ENCODE measurements at regions not wholly inside any gene's neighbourhood (a gene's known extent, or its start where the extent isn't known, plus 50 kb on each side); places are given as distances from the start of the nearest gene placed in this dataset.

DNA sequence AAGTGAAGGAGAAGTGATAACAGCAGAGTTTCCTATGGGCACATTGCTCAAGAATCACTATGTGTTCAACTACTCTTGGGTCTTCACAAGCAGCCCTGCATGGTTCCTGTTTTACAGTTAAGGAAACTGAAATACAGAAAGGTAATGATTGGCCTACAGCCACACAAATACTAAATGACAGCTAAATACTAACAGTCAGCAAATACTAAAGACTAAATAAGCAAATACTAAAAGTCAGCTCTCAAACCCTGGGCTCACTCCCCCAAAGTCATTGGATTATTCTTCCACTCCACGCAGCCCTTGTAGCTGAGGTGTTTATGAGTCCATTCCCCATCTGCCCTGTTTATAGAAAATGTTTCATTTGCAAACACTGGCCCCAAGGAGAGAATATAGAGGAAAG is 372.7 kb upstream of the CDH11 start:
- Mint-ChIP-seq H3K36me3 (ENCODE audit: insufficient read depth in 2 of 2) (no peaks in the 10 kb centered on the region), H3K27me3 (ENCODE audit: low read depth) (no peaks in the 10 kb centered on the region), H3K9me3 (peaks cover 6 to 8% of the 10 kb centered on the region in 2 donors), H3K27ac (no peak overlapping the region), H3K4me3 (no peak overlapping the region), H3K4me1 (ENCODE audit: low read depth) (no peaks in the 10 kb centered on the region)
- ATAC-seq (replicated peaks in 1 of 2) (no peak), DNase-seq (no peak)

DNA sequence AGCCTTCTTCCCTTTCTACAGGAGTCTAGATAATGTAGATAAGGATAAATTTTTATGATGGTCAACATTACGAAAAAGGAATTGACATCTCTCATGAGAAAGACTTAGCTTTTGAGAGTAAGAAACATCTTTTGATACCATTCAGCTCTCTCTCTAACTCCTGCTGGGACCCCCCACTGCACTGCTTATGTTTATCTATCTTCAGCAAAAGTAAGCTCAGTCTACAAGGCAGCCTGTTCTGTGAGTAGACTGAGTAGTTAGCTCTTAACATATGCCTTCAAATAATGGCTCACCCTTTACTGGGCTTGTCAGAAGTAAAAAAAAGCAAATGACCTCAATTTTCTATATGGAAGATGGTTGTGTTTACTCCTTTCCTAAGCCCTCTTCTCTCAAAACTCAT is 372.2 kb upstream of the CDH11 start:
- H3K9me3 Mint-ChIP-seq: peaks cover 6 to 8% of the 10 kb centered on the region in 2 donors
- H3K27me3 Mint-ChIP-seq (ENCODE audit: low read depth): no peaks in the 10 kb centered on the region
- no peak overlapping the region for H3K4me3 Mint-ChIP-seq
- ATAC-seq (replicated peaks in 1 of 2) (no peak), DNase-seq (no peak)
- no peaks in the 10 kb centered on the region for H3K36me3 Mint-ChIP-seq (ENCODE audit: insufficient read depth in 2 of 2)
- no peaks in the 10 kb centered on the region for H3K4me1 Mint-ChIP-seq (ENCODE audit: low read depth)
- no peak overlapping the region for H3K27ac Mint-ChIP-seq

DNA sequence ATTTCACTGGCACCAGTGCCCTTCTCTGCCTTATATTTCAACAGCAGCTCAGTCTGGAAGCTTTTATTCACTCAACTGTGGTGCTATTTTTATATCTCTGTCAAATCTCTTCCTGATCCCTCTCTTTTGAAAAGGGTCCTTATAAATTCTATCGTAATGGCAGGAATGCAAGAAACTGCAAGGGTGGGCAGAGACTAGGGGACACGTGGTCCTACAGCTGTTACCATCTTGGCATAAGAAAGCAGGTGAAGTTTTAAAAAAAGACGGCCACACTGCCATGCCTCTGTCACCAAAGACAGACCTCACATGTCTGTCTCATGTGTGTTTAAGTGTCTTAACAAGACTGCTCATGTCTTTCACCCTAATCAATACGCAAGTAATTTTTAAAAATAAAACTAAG is 368.4 kb upstream of the CDH11 start:
- no peak for ATAC-seq (replicated peaks in 1 of 2)
- H3K4me3 Mint-ChIP-seq: no peak overlapping the region
- H3K27me3 Mint-ChIP-seq (ENCODE audit: low read depth): no peaks in the 10 kb centered on the region

DNA sequence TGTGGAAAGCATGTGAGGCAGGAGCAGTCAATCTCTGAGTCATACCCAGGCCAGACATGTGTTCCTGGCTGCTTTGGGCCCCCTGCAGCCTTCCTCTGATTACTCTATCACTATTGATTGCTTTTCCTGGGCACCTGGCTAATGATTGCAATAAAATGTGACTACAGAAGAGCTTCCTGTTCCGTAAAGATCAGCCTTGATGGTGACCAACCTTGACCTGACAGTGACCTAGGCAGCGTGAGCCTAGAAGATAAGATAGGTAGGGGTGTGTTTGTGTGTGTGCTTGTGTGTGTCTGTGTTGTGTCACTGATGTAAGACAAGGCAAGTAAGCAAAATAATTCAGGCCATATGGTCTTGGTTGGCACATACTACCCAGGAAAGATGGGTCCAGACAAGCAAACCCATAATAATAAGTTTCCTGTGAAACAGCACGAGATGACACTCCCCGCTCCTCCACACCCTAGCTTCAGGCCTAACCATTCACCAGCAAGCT is 367.7 kb upstream of the CDH11 start:
- H3K27me3 Mint-ChIP-seq (ENCODE audit: low read depth): no peaks in the 10 kb centered on the region
- no peaks in the 10 kb centered on the region for H3K4me1 Mint-ChIP-seq (ENCODE audit: low read depth)
- no peak overlapping the region for H3K27ac Mint-ChIP-seq
- DNase-seq: no peak
- H3K9me3 Mint-ChIP-seq: peaks cover 3 to 7% of the 10 kb centered on the region in 2 donors
- no peak overlapping the region for H3K4me3 Mint-ChIP-seq
- no peaks in the 10 kb centered on the region for H3K36me3 Mint-ChIP-seq (ENCODE audit: insufficient read depth in 2 of 2)
- ATAC-seq (replicated peaks in 1 of 2): no peak

More for the DNA sequence above, 368.4 kb upstream of the CDH11 start:
- Mint-ChIP-seq H3K4me1 (ENCODE audit: low read depth) (no peaks in the 10 kb centered on the region), H3K9me3 (peaks cover 3 to 7% of the 10 kb centered on the region in 2 donors), H3K27ac (no peak overlapping the region), H3K36me3 (ENCODE audit: insufficient read depth in 2 of 2) (no peaks in the 10 kb centered on the region)
- no peak for DNase-seq

DNA sequence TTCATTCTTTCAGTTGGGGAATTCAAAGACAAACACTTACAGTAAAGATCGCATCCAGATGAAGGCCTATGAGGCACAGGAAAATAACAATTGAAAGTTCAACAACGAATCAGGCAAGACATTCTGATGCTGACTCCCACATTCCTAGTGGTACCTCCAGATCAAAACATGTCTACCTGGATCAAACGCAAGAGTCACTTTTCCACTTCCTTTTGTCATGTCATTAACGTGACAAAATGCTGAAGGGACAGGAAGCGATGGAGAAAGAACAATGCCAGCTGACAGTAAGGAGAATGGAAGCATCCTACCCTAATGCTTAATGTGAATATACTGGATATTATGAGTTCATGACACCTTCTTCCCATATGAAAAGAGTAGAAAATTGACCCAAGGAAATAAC is 365.4 kb upstream of the CDH11 start:
- Mint-ChIP-seq H3K4me1 (ENCODE audit: low read depth) (no peaks in the 10 kb centered on the region), H3K27me3 (ENCODE audit: low read depth) (no peaks in the 10 kb centered on the region), H3K36me3 (ENCODE audit: insufficient read depth in 2 of 2) (no peaks in the 10 kb centered on the region), H3K27ac (no peak overlapping the region), H3K9me3 (peaks cover 0 to 7% of the 10 kb centered on the region in 2 donors), H3K4me3 (no peak overlapping the region)
- ATAC-seq (replicated peaks in 1 of 2) (no peak), DNase-seq (no peak)

DNA sequence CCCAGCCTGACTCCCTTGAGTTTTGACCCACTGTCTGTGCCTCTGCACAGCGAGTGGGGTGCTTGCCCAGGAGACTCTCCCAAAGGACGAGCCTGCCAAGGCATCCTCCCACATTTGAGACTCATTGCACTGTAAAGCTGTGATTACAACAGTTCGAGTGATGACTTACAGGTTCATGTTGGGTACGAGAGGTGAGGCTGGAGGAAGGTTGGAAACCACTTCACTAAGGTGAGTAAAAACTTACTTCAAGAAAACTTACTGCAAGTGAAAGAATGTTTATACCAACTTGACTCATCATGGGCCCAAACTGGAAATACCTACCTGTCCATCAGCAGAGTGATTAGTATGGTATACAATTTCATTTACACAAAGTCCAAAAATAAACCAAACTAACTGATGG is 360.1 kb upstream of the CDH11 start:
- Mint-ChIP-seq H3K27ac (no peak overlapping the region), H3K9me3 (peaks cover under 1 to 6% of the 10 kb centered on the region in 2 donors), H3K4me3 (no peak overlapping the region), H3K27me3 (ENCODE audit: low read depth) (no peaks in the 10 kb centered on the region), H3K36me3 (ENCODE audit: insufficient read depth in 2 of 2) (no peaks in the 10 kb centered on the region), H3K4me1 (ENCODE audit: low read depth) (no peaks in the 10 kb centered on the region)
- ATAC-seq (replicated peaks in 1 of 2) (no peak), DNase-seq (no peak)

DNA sequence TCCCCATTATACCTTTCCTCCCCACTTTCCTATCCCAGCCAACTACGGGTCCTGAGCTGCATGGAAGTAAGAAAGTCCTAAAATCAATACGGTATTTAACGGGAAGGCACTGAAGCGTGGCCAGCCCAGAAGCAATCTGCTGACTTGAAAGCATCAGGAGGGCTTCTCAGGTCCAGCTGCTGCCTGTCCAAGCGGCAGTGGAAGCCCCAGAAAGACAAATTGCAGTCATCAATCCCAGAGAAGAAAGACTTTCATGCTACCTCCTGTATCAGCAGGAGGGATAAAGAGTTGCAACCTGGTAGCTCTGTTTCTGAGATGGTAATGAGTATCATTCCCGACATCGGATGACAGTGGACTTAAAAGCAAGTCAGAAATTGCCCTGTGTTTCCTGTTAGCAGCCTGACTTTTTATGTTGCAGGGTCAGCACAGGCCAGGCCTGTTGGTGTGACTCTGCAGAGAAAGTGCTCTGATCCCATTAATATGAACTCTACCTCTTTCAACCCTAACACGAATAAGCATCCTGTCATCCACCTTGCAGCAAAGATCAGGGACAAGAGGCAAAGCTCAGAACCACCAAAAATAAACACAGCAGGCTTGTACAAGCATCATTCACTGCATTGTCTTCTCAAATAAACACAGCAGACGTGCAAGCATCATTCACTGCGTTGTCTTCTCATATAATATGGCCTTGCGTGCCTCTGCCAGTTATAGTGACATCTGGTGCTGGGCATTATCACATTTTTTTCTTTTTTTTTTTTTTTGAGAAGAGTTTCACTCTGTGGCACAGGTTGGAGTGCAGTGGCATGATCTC is 358.6 kb upstream of the CDH11 start:
- Mint-ChIP-seq H3K4me3 (no peak overlapping the region), H3K27me3 (ENCODE audit: low read depth) (no peaks in the 10 kb centered on the region), H3K4me1 (ENCODE audit: low read depth) (no peaks in the 10 kb centered on the region), H3K27ac (no peak overlapping the region), H3K36me3 (ENCODE audit: insufficient read depth in 2 of 2) (no peaks in the 10 kb centered on the region), H3K9me3 (peaks cover 3 to 4% of the 10 kb centered on the region in 2 donors)
- ATAC-seq (replicated peaks in 1 of 2) (no peak), DNase-seq (no peak)

DNA sequence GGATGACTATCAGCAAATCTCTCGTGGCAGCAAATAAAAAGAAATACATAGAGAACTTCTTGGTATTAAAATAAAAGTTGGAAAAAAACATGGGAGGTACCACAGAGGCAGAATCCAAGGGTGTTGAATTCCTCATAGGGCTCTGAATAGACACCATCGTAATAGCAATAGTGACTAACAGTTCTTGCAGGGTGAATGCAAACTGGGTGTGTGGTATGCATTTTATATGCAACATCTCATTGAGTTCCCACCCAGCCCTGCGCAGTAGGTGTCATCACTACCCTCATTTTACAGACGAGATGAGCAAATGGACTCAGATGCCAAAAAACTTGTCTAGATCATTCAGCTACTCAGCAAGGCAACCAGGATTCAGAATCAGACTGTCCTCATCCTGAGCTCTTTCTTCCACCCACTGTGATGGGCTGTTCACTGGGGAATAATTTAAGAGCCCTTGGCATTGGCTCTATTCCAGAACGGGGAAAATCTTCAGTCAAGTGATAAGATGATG is 354.6 kb upstream of the CDH11 start:
- H3K4me1 Mint-ChIP-seq (ENCODE audit: low read depth): no peaks in the 10 kb centered on the region
- H3K4me3 Mint-ChIP-seq: no peak overlapping the region
- no peaks in the 10 kb centered on the region for H3K36me3 Mint-ChIP-seq (ENCODE audit: insufficient read depth in 2 of 2)
- ATAC-seq (replicated peaks in 1 of 2): no peak
- DNase-seq: no peak
- peaks cover 3 to 4% of the 10 kb centered on the region in 2 donors for H3K9me3 Mint-ChIP-seq
- no peaks in the 10 kb centered on the region for H3K27me3 Mint-ChIP-seq (ENCODE audit: low read depth)
- H3K27ac Mint-ChIP-seq: no peak overlapping the region

DNA sequence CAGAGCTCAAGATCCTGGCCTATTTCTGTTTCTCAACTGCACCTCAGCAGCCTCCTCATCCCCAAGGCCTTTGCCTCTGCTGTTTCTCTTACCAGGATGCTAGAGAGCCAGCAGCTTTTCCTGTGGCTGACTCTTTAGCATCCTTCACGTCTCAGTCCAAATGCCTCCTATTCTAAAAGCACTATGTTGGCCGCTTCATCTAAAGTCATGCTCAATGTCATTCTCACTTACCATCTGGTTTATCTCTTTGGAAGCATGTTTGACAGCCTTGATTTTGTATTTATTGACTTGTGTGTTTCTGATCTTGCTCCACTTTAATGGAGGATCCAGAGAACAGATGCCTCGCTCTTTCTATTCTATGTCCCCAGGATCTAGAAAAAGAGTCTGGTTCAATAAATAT is 351.8 kb upstream of the CDH11 start:
- Mint-ChIP-seq H3K27ac (no peak overlapping the region), H3K4me1 (ENCODE audit: low read depth) (no peaks in the 10 kb centered on the region), H3K27me3 (ENCODE audit: low read depth) (no peaks in the 10 kb centered on the region), H3K9me3 (peaks cover 3 to 7% of the 10 kb centered on the region in 2 donors), H3K36me3 (ENCODE audit: insufficient read depth in 2 of 2) (no peaks in the 10 kb centered on the region), H3K4me3 (no peak overlapping the region)
- ATAC-seq (replicated peaks in 1 of 2) (no peak), DNase-seq (no peak)

DNA sequence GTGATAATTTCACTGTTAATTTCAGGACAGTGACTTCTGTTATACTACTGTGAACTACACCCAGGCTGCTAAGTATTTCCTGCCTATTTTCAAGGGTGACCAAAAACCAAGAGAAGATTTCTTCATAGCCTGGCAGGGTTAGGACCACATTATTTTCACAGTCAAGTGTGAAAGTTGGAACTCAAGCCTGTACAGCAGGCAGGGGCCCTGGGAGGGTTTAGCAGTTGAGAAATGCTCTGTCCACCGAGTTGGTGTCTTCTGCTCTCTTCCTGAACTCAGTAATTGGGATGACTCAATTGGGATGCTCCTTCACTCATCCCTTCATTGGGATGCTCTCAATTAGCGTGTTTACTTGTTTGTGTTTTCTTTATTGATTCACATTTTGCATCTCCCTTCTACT is 347.3 kb upstream of the CDH11 start:
- no peak for DNase-seq
- ATAC-seq (replicated peaks in 1 of 2): no peak
- H3K27ac Mint-ChIP-seq: no peak overlapping the region
- H3K36me3 Mint-ChIP-seq (ENCODE audit: insufficient read depth in 2 of 2): no peaks in the 10 kb centered on the region
- no peaks in the 10 kb centered on the region for H3K27me3 Mint-ChIP-seq (ENCODE audit: low read depth)
- H3K4me3 Mint-ChIP-seq: no peak overlapping the region
- peaks cover 4 to 7% of the 10 kb centered on the region in 2 donors for H3K9me3 Mint-ChIP-seq
- H3K4me1 Mint-ChIP-seq (ENCODE audit: low read depth): no peaks in the 10 kb centered on the region

DNA sequence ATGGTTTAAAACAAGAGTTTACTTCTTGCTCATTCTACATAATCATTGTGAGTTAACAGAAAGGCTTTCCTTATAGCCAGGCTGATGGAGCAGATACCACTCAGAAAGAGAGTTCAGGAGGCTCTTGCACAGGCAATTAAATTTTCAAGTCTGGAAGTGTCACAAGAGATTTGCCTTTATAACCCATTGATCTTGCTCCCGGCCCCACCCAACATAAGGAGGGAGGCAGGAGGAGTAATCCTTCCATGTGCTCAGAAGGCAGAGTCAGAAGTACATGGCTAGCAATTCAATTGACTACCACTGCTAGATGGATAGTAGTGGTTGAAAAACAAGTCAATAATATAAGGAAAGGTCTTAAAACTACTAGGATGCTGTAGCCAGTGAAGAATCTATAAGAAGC is 346.3 kb upstream of the CDH11 start:
- DNase-seq: no peak
- peaks cover 4 to 7% of the 10 kb centered on the region in 2 donors for H3K9me3 Mint-ChIP-seq
- H3K27me3 Mint-ChIP-seq (ENCODE audit: low read depth): no peaks in the 10 kb centered on the region
- no peak overlapping the region for H3K27ac Mint-ChIP-seq
- no peak overlapping the region for H3K4me3 Mint-ChIP-seq
- H3K36me3 Mint-ChIP-seq (ENCODE audit: insufficient read depth in 2 of 2): no peaks in the 10 kb centered on the region
- H3K4me1 Mint-ChIP-seq (ENCODE audit: low read depth): no peaks in the 10 kb centered on the region
- ATAC-seq (replicated peaks in 1 of 2): no peak

DNA sequence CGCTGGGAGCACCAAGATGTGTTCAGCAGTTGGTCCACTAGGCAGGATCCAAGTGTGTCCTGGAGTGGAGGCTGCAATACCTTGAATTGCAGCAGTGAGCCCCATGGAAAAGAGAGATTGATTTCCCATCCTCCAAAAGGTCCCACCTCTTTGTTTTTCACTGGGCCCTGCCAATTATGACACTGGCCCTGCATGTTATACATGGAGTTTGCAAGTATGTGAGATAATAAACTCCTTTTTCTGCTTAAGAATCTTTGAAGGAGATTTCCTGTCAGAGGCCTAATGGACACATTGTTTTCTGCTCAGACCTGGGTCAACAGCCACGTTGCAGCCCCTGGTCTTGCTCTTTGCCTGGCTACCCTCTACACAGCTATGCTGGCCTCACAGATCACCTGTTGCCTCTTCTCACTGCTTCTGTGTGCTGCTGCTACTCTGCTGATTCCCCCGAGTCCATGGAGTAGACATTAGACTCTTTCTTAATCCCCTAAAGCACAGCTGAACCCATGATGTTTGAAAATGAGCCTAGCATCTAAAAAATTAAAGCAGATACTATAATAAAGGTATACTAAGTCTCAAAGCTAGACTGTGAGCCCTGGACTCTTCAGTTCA is 341.9 kb upstream of the CDH11 start:
- no peaks in the 10 kb centered on the region for H3K27me3 Mint-ChIP-seq (ENCODE audit: low read depth)
- ATAC-seq (replicated peaks in 1 of 2) (no peak), DNase-seq (no peak)
- H3K9me3 Mint-ChIP-seq: peaks cover 2 to 4% of the 10 kb centered on the region in 2 donors
- no peaks in the 10 kb centered on the region for H3K36me3 Mint-ChIP-seq (ENCODE audit: insufficient read depth in 2 of 2)
- no peak overlapping the region for H3K27ac Mint-ChIP-seq
- H3K4me1 Mint-ChIP-seq (ENCODE audit: low read depth): no peaks in the 10 kb centered on the region
- no peak overlapping the region for H3K4me3 Mint-ChIP-seq

DNA sequence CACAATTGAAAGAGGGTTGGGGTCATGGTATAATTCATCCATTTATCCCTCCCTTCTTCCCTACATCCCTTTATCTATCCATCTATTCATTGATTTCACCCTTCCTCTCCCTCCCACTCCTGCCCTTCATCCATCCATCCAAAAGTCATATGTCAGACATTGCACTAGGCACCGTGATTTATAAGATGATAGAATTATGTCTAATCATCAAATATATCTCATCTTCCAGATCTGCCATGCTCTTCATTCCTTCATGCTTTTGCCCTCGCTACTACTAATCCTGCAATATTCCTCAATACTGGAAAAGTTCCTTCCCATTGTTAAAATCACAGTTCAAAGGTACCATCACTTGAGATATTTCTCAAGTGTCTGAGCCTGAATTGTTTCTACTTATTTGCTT is 335.2 kb upstream of the CDH11 start:
- no peak for DNase-seq
- ATAC-seq (replicated peaks in 1 of 2): no peak
- H3K4me1 Mint-ChIP-seq (ENCODE audit: low read depth): no peaks in the 10 kb centered on the region
- no peak overlapping the region for H3K4me3 Mint-ChIP-seq
- no peaks in the 10 kb centered on the region for H3K36me3 Mint-ChIP-seq (ENCODE audit: insufficient read depth in 2 of 2)
- no peaks in the 10 kb centered on the region for H3K27me3 Mint-ChIP-seq (ENCODE audit: low read depth)
- H3K27ac Mint-ChIP-seq: no peak overlapping the region
- H3K9me3 Mint-ChIP-seq: peaks cover 4 to 7% of the 10 kb centered on the region in 2 donors
